H1 (cell line): ENCODE measurements at regions not wholly inside any gene's neighbourhood (a gene's known extent, or its start where the extent isn't known, plus 50 kb on each side); places are given as distances from the start of the nearest gene placed in this dataset.

Experiments
- CTCF ChIA-PET: fragments of 300-600 bp; sonication (Branson Sonifier 250); formaldehyde crosslinking; loops from one replicate; lab custom pipeline; 2021; ENCODE audit not compliant: partially characterized antibody; lab: Charles Lee
- POLR2A ChIA-PET: fragments of 300-600 bp; sonication (Branson Sonifier 250); formaldehyde crosslinking; loops from one replicate; lab custom pipeline; 2021; ENCODE audit warnings: inconsistent platforms; ENCODE audit not compliant: partially characterized antibody; lab: Charles Lee
- DNase-seq, 2 experiments: peaks; one replicate each; pipeline versions ENCODE4 v3.0.0 to v3.0.0-alpha.2; 2010 to 2022; ENCODE audit warnings: low spot score in 2 of 2, low read depth in 1 of 2, mixed read lengths in 1 of 2
- FAIRE-seq: peaks from 2 replicates; lab custom pipeline; 2011; peaks lifted over from hg19 to GRCh38; lab: Jason Lieb, UNC
- H2AFZ ChIP-seq: 2 replicates; pipeline ENCODE4 v1.8.1; 2012; ENCODE audit warnings: low read length, inconsistent platforms
- H2AK5ac ChIP-seq: 2 replicates; pipeline ENCODE4 v1.6.1; 2013; ENCODE audit warnings: low read depth, low read length
- H2BK120ac ChIP-seq: replicated peaks from 2 replicates; pipeline ENCODE3; 2013; ENCODE audit warnings: low read depth, low read length, inconsistent platforms
- H2BK12ac ChIP-seq: 2 replicates; pipeline ENCODE4 v1.6.1; 2013; ENCODE audit warnings: low read depth, low read length
- H2BK15ac ChIP-seq: 2 replicates; pipeline ENCODE4 v1.6.1; 2013; ENCODE audit warnings: low read length
- H2BK20ac ChIP-seq: 2 replicates; pipeline ENCODE4 v1.6.1; 2013; ENCODE audit warnings: low read length
- H2BK5ac ChIP-seq: 2 replicates; pipeline ENCODE4 v1.6.1; 2013; ENCODE audit warnings: low read depth, low read length
- H3K14ac ChIP-seq: 2 replicates; pipeline ENCODE4 v1.6.1; 2013; ENCODE audit warnings: inconsistent platforms; ENCODE audit not compliant: insufficient read length
- H3K18ac ChIP-seq: 2 replicates; pipeline ENCODE4 v1.6.1; 2013; ENCODE audit warnings: low read length; ENCODE audit errors: extremely low read depth
- H3K23ac ChIP-seq: 2 replicates; pipeline ENCODE4 v1.6.1; 2013; ENCODE audit warnings: inconsistent platforms; ENCODE audit not compliant: insufficient read length
- H3K23me2 ChIP-seq: 2 replicates; pipeline ENCODE4 v1.6.1; 2013; ENCODE audit warnings: low read depth, low read length
- H3K27ac ChIP-seq: 2 replicates; pipeline ENCODE4 v1.6.1; 2011; ENCODE audit warnings: low read depth, low read length, inconsistent platforms
- H3K27me3 ChIP-seq, 4 experiments: replicated peaks in 1 of 4; 1 replicate in 1 of 4; 2 replicates in 3 of 4; pipeline versions ENCODE4 v1.6.1 to v1.8.1; 2011 to 2013; ENCODE audit warnings: low read length in 3 of 4, mild to moderate bottlenecking in 3 of 4, inconsistent platforms in 2 of 4, mixed read lengths in 2 of 4, moderate library complexity in 1 of 4; ENCODE audit not compliant: control insufficient read depth in 3 of 4, insufficient read depth in 3 of 4; ENCODE audit errors: extremely low read depth in 1 of 4
- H3K36me3 ChIP-seq, 4 experiments: 2 replicates each; pipeline versions ENCODE4 v1.6.1 to v1.8.1; 2011 to 2013; ENCODE audit warnings: mild to moderate bottlenecking in 4 of 4, low read length in 3 of 4, moderate library complexity in 2 of 4, control low read depth in 1 of 4, inconsistent platforms in 1 of 4; ENCODE audit not compliant: insufficient read depth in 4 of 4, control insufficient read depth in 2 of 4
- H3K4ac ChIP-seq: replicated peaks from 2 replicates; pipeline ENCODE3; 2013; ENCODE audit warnings: low read length, low read depth, mixed read lengths, inconsistent platforms; ENCODE audit not compliant: insufficient read length
- H3K4me1 ChIP-seq, 4 experiments: replicated peaks in 1 of 4; 1 replicate in 1 of 4; 2 replicates in 3 of 4; pipeline versions ENCODE4 v1.6.1 to v1.8.1; 2011 to 2013; ENCODE audit warnings: low read length in 3 of 4, inconsistent platforms in 2 of 4, mixed read lengths in 1 of 4; ENCODE audit not compliant: insufficient read depth in 4 of 4, control insufficient read depth in 3 of 4
- H3K4me2 ChIP-seq, 2 experiments: 2 replicates each; pipeline versions ENCODE4 v1.6.1 to v1.8.1; 2011 to 2013; ENCODE audit warnings: low read depth in 2 of 2, low read length in 2 of 2, control low read depth in 1 of 2, inconsistent platforms in 1 of 2, mild to moderate bottlenecking in 1 of 2; ENCODE audit not compliant: insufficient read depth in 1 of 2
- H3K4me3 ChIP-seq, 4 experiments: fragments of 200-600, 300-600 bp in 1 of 4; sonication (generic), shearing (Covaris generic), sonication (Bioruptor Twin) in 1 of 4; 2 replicates each; pipeline versions ENCODE4 v1.5.1 to v1.8.1; 2011 to 2016; ENCODE audit warnings: low read length in 4 of 4, low read depth in 3 of 4, control low read depth in 2 of 4, inconsistent platforms in 2 of 4, mild to moderate bottlenecking in 2 of 4, mixed read lengths in 1 of 4, moderate library complexity in 1 of 4; ENCODE audit not compliant: insufficient read depth in 2 of 4; ENCODE audit errors: extremely low read depth in 1 of 4
- H3K56ac ChIP-seq: replicated peaks from 2 replicates; pipeline ENCODE3; 2013; ENCODE audit warnings: low read depth, mild to moderate bottlenecking, mixed read lengths, low read length, inconsistent platforms; ENCODE audit not compliant: insufficient read length
- H3K79me1 ChIP-seq: 2 replicates; pipeline ENCODE4 v1.6.1; 2013; ENCODE audit warnings: low read depth, low read length, control low read depth
- H3K79me2 ChIP-seq, 2 experiments: 2 replicates each; pipeline versions ENCODE4 v1.6.1 to v1.8.1; 2012 to 2013; ENCODE audit warnings: low read length in 2 of 2, mild to moderate bottlenecking in 2 of 2, inconsistent platforms in 1 of 2; ENCODE audit not compliant: insufficient read depth in 2 of 2, control insufficient read depth in 1 of 2
- H3K9ac ChIP-seq, 4 experiments: replicated peaks in 1 of 4; 1 replicate in 1 of 4; 2 replicates in 3 of 4; pipeline versions ENCODE4 v1.6.1 to v1.8.1; 2011 to 2013; ENCODE audit warnings: low read depth in 3 of 4, low read length in 3 of 4, control low read depth in 2 of 4, mild to moderate bottlenecking in 2 of 4, moderate library complexity in 2 of 4, inconsistent platforms in 1 of 4; ENCODE audit errors: extremely low read depth in 1 of 4
- H3K9me3 ChIP-seq, 2 experiments: 2 replicates each; pipeline versions ENCODE4 v1.6.1 to v1.8.1; 2012 to 2013; ENCODE audit warnings: mild to moderate bottlenecking in 2 of 2, moderate library complexity in 2 of 2, control low read depth in 1 of 2, inconsistent platforms in 1 of 2, low read depth in 1 of 2, low read length in 1 of 2, mixed read lengths in 1 of 2; ENCODE audit not compliant: insufficient read depth in 2 of 2
- H4K20me1 ChIP-seq, 2 experiments: replicated peaks in 1 of 2; 2 replicates each; pipeline versions ENCODE3 to v1.8.1; 2011 to 2013; ENCODE audit warnings: inconsistent platforms in 2 of 2, low read length in 2 of 2, mild to moderate bottlenecking in 1 of 2; ENCODE audit not compliant: insufficient read depth in 2 of 2, control insufficient read depth in 1 of 2
- H4K5ac ChIP-seq: 2 replicates; pipeline ENCODE4 v1.6.1; 2013; ENCODE audit warnings: low read length, low read depth, mixed read lengths, inconsistent platforms; ENCODE audit not compliant: insufficient read length
- H4K8ac ChIP-seq: 2 replicates; pipeline ENCODE4 v1.8.0; 2013; ENCODE audit warnings: mild to moderate bottlenecking, moderate library complexity, low read length, inconsistent platforms; ENCODE audit not compliant: insufficient read depth; ENCODE audit errors: extremely low read depth
- H4K91ac ChIP-seq: replicated peaks from 2 replicates; pipeline ENCODE3; 2013; ENCODE audit warnings: low read length, mixed read lengths, inconsistent platforms; ENCODE audit not compliant: insufficient read length
- CTBP2 ChIP-seq: IDR thresholded peaks from 2 replicates; pipeline ENCODE4 v1.7.0; 2011; ENCODE audit warnings: borderline replicate concordance, mild to moderate bottlenecking, moderate library complexity, mixed read lengths, low read length; ENCODE audit not compliant: insufficient read depth, insufficient read length
- HDAC6 ChIP-seq: IDR thresholded peaks from one replicate; pipeline ENCODE4 v1.7.1; 2012; ENCODE audit warnings: low read depth, mild to moderate bottlenecking, inconsistent platforms, low read length, moderate library complexity
- KDM5A ChIP-seq: fragments of 200-600 bp; IDR thresholded peaks from 2 replicates; pipeline ENCODE4 v1.7.1; 2012; ENCODE audit warnings: mild to moderate bottlenecking, low read length, inconsistent platforms, mixed read lengths
- PHF8 ChIP-seq: fragments of 200-600 bp; sonication (generic); conservative IDR thresholded peaks from 2 replicates; pipeline ENCODE4 v1.7.1; 2012; ENCODE audit warnings: low read depth, mild to moderate bottlenecking, inconsistent platforms, low read length, moderate library complexity
- POLR2A ChIP-seq, 2 experiments: IDR thresholded peaks; 1 replicate in 1 of 2; 2 replicates in 1 of 2; pipeline ENCODE4 v1.6.1; 2011; ENCODE audit warnings: low read depth in 2 of 2, low read length in 2 of 2, mild to moderate bottlenecking in 2 of 2; ENCODE audit errors: control extremely low read depth in 1 of 2
- SAP30 ChIP-seq: fragments of 300-600 bp; sonication (generic); IDR thresholded peaks from 2 replicates; pipeline ENCODE4 v1.7.1; 2012; ENCODE audit warnings: low read length, moderate library complexity, mild to moderate bottlenecking, inconsistent platforms; ENCODE audit not compliant: insufficient read depth, insufficient replicate concordance
- SUZ12 ChIP-seq: fragments of 200-600 bp; sonication (generic); IDR thresholded peaks from 2 replicates; pipeline ENCODE4 v1.6.1; 2012; ENCODE audit warnings: mild to moderate bottlenecking, inconsistent platforms, low read length, moderate library complexity, mixed read lengths
- YY1 ChIP-seq: IDR thresholded peaks from 2 replicates; pipeline ENCODE4 v1.6.1; 2011; ENCODE audit warnings: low read depth, mild to moderate bottlenecking, low read length
- WGBS, 2 experiments: shearing (Covaris generic) in 1 of 2; methylation state at CpG; one replicate each; pipeline versions ENCODE4 v1.1.6 to v1.1.7; 2013 to 2015; ENCODE audit warnings: low lambda C conversion rate in 2 of 2, mixed read lengths in 2 of 2, inconsistent platforms in 1 of 2, low coverage in 1 of 2, missing lambda C conversion rate in 1 of 2; ENCODE audit not compliant: insufficient replicate concordance in 2 of 2, insufficient coverage in 1 of 2, insufficient read length in 1 of 2; ENCODE audit errors: extremely low coverage in 1 of 2, missing lambda C conversion rate in 1 of 2; 5-methylcytosine and 5-hydroxymethylcytosine counted together

DNA sequence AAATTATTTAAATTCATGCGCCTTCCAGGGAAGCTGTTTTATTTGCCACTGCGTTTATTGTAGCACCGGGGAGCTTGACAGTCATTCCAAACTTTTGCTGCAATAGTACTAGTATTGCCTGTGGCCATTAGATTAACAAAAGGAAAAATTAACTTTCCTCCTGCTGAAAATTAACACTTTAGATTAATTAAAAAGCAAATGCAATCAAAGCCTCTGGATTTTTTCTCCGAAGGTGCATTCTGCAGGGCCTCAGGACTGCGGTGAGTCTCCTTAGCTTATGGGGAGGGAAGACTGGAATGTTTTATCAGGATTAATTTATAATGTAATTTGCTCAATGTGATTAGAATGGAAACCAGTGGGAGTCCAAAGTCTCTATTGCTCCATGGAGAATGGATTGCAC lies 456.4 kb upstream of the CFAP20DC start:
- no peak overlapping the region for H3K4me2 ChIP-seq

More for the DNA sequence above, 456.4 kb upstream of the CFAP20DC start:
- H4K5ac ChIP-seq = no peak overlapping the region
- ChIA-PET CTCF (interaction anchor here (1.5 kb wide), 1 partner anchor 11 kb away, joined by 3 read pairs; no protein-coding TSS in a partner anchor), POLR2A (no interaction called here)
- no peaks in the 10 kb centered on the region for H3K79me2 ChIP-seq
- H3K27me3 ChIP-seq = no peaks in the 10 kb centered on the region
- H2AFZ ChIP-seq = no peak overlapping the region
- no peak overlapping the region for H2BK12ac ChIP-seq
- H3K36me3 ChIP-seq = no peaks in the 10 kb centered on the region
- H3K9ac ChIP-seq = no peak overlapping the region
- H3K14ac ChIP-seq = no peak overlapping the region
- WGBS, 2 experiments = 66% methylated on average over 5 of the region's 5 CpGs; no CpG with 5 or more reads in 1 of the 2 experiments
- no peak overlapping the region for H2AK5ac ChIP-seq
- no peak overlapping the region for H3K4me3 ChIP-seq
- H2BK5ac ChIP-seq = no peak overlapping the region
- no peak overlapping the region for H3K23ac ChIP-seq
- no peak overlapping the region for H2BK120ac ChIP-seq
- no peak overlapping the region for H3K18ac ChIP-seq
- H3K79me1 ChIP-seq = no peaks in the 10 kb centered on the region
- H3K23me2 ChIP-seq = no peaks in the 10 kb centered on the region
- H3K56ac ChIP-seq = no peak overlapping the region
- H2BK20ac ChIP-seq = no peak overlapping the region
- no peak overlapping the region for H4K8ac ChIP-seq
- H3K9me3 ChIP-seq = no peaks in the 10 kb centered on the region
- no peak overlapping the region for H3K27ac ChIP-seq
- DNase-seq (no peak), FAIRE-seq (no peak)
- no peak overlapping the region for H4K91ac ChIP-seq
- peaks cover 0 to 4% (median 0%) of the 10 kb centered on the region in 4 experiments; a peak in 2 of 7 replicates for H3K4me1 ChIP-seq
- TF ChIP-seq POLR2A (IDR thresholded peaks at IDR 0.05; ENCODE audit: control extremely low read depth in 1 of 2, low read depth in 2 of 2, low read length in 2 of 2) = no peak
- TF ChIP-seq HDAC6 = no peak
- no peak for TF ChIP-seq SUZ12
- TF ChIP-seq KDM5A = no peak
- no peak for TF ChIP-seq CTBP2
- no peak for TF ChIP-seq SAP30
- no peak for TF ChIP-seq PHF8
- no peak for TF ChIP-seq YY1
- H3K4ac ChIP-seq = no peak overlapping the region
- H2BK15ac ChIP-seq = no peak overlapping the region
- no peaks in the 10 kb centered on the region for H4K20me1 ChIP-seq
